AML-193 (cell line): ENCODE measurements at regions not wholly inside any gene's neighbourhood (a gene's known extent, or its start where the extent isn't known, plus 50 kb on each side); places are given as distances from the start of the nearest gene placed in this dataset.

Source experiments
- DNase-seq, 2 experiments: peaks; one replicate each; lab custom pipeline; 2025; lab: John Stamatoyannopoulos, UW

DNA sequence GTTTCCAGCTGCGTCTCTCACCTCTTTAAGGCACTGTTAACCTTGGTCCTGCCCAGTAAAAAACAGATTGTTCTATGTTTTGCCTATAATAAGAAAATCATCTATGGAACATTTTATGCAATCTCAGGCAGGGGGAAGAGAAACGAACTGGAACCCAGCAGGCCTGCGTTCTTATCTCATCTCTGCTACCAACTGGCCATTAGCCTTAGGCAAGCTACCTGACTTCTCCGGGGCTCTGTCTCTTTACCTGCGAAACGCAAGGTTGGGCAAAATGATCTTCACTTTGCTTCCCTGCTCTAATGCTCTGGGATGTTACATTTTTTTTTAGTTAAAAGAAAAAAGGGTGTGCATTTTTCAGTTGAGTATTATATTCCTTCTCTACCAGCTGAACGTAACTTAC, 70.5 kb upstream of the WIPF1 start:
- DNase-seq, result no peak

DNA sequence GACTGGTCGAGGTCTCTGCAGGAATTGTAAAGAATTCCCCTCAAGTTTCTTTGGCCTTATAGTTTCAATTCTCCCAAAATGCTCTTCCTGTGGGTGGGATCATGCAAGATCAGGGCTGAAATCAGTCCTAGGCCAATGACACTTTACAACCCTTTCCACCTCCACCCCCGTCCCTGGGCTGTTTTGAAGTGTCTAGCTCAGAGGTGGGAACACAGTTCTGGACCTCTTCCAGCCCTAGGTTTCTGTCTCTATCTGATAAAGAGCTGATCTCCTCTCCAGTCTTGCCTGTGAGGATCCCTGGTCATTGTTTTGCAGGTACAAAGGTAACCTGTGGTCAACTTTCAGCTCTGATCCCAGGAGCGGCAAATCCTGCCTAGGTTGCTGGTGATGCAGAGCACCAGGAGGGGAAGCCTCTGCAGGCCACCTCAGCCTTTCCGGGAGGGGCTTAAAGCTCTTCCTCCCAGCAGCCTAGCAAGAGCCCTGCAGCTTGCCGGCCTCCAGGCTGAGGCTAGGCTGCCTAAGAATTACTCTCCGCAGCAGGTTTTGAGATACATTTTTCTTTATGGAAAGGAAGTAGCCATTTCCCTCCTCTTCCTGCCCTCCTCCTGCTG, 69.8 kb upstream of the WIPF1 start:
- DNase-seq, result no peak

- DNase-seq, result no peak
Observed at GRCh38 chr2:174666845-174667244, 69.2 kb upstream of the WIPF1 start.

GRCh38 chr2:174666312-174666711, 68.7 kb upstream of the WIPF1 start:
- DNase-seq, result peak; percentile 92 to 94

GRCh38 chr2:174664084-174664759, 66.6 kb upstream of the WIPF1 start:
- no peak for DNase-seq

DNA sequence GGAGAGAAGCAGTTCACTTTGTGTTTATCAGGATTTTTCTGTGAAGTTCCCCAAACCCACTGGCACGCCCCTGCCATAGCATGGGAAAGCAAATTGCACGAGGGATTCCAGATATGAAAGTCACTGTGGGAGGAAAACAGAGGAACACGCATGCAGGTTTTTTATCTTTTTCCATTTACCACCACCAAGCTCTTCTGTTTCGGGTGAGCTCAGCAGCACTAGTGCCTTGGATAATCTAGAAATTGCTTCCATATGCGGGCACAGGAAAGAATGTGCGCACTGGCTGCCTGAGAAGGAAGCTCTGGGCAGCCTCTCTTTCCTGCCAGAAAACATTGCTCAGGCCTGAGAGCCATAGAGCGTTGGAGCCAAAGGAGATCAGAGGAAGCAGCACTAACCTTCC, 65.9 kb upstream of the WIPF1 start:
- DNase-seq, result no peak

DNA sequence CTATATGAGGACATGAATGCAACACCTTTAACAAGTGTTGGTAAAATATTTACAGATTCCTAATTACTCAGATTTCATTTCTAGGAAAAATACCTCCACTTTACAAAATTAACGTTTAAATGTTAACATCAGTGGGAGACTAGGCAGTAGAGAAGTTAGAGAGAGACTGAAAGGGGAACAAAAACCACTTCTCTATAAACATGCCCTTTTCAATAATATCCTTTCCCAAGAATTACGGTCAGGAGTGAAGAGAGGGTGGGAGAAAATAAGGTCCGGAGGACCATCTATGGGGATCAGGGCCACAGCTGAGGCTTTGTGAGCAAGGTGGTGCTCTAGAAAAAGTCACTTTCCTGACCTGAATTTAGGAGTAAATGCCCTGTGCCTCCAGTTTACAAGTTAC, 65.3 kb upstream of the WIPF1 start:
- DNase-seq, result no peak

DNA sequence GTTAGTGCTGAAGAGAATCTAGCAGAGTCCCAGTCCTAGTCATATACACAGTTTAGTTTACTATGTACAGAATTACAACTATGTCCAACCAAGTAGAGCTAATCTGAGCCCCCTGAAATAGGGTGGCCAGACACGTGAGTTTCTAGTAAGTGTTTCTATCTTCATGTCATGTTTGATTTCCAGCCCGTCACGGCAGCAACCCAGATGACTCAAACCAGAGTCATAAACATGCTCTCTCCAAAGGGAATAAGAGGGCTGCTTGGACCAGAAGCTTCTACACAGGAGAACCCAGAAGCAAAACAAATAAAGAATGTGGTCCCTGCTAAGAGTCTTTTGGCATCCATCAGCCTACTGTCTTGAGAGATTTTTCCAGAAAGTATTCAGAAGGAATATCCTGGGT, 64.9 kb upstream of the WIPF1 start:
- DNase-seq, result no peak

DNA sequence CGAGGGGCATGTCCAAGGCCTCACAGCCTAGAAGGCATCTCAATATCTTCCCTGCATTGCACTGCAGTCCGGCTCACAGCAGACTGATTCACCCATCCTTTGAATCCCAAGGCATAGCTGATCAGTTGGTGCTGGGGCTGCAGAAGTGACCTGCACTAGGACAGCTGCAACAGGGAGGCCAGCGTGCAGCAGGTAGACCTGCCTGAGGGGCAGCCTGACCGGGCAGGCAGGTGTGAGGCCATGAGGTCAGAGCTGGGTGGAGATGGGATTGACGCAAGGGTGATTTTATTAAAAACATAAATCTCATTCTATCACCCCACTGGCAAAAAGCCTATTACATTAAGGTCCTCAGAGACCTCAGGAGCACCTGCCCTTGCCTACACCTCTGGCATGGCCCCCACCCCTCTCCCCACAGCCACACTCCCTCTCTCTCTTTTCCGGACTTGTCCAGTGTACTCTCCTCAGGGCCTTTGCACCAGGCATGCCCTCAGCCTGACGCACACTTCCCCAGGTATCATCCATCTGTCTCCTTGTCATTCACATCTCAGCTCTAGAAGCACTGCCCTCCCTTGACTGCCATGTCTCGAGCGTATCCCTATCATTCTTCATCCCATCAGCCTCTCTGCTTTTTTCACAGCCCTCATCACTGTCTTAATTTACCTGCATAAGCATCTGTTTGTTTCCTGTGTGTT, 63.5 kb upstream of the WIPF1 start:
- no peak for DNase-seq

DNA sequence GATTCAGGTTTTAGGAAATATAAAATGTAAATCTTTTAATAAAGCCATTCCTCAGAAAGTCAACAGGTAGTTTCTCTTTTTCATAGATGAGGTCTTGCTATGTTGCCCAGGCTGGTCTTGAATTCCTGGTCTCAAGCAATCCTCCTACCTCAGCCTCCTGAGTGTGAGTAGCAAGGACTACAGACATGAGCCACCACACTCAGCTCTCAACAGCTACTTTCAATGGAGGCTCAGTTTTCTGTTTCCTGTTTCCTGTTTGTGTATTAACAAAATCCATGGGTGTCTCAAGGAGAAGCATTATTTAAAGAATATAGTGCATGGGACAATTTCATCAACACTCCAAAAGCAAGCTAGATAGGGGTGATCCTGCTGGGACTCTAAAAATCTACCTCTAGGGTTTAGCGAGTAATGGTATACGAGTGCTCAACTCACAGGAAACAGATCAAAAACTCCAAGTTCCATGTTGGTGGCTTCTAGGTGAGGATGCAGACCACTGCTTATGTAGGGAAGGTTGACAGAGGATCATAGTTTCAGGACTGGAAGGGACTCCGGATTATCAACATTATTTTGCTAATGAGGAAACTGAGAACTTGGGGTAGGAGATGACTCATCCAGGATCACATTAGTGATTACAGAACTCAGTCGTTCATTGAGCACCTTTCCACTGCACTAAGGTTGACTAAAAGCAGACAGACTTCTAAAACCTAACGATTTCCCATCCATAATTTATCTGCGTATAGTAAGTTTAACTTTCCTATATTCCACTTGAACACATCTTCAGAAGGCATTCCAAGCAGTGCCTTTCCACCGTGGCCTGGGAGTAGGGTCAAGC, 61.7 kb upstream of the WIPF1 start:
- DNase-seq, result no peak

GRCh38 chr2:174656676-174657176, 59.1 kb upstream of the WIPF1 start:
- no peak for DNase-seq

DNA sequence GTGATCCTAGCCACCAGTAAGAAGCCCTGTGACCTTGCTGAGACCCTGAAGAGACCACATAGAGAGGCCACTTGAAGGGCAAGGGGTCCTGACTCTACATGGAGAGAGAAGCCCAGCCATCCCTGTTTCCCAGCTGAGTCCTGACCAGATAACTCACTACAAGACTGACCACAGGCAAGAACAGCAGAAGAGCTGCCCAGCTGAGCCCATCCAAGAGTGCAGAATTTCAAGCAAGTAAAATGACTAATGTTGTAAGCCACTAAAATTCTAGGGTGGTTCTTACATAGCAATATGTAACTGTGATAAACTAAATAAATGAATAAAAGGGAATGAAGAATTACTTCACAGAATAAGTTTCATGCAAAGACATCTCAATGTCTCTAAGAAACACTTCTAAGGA, 58.4 kb upstream of the WIPF1 start:
- DNase-seq, result no peak

- DNase-seq, result no peak
Observed at GRCh38 chr2:174654419-174654941, 56.9 kb upstream of the WIPF1 start.

DNA sequence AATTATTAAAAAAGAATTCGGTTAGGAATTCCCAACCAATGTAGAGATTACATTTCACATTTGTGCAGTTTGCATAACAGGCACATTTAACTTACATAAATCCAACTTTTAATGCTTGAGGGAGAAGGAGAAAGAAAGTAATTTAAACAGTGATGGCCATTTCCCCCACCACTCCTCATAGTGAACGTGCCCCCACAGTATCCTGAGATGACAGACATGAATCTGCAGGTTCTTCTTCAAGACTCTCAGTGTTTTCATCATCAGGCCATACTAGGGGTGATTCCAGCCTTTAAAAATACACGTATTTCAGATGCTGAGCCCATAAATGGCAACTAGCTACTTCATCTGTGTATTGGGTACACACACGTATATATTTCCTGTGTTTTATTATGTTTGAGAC, 51.3 kb upstream of the WIPF1 start:
- DNase-seq, result no peak
